ENCODE measurements at regions not wholly inside any gene's neighbourhood (a gene's known extent, or its start where the extent isn't known, plus 50 kb on each side); places are given as distances from the start of the nearest gene placed in this dataset.
"Not testable (repeated sequence)": the region's sequence is repeated elsewhere in the genome, so short reads cannot be mapped to it uniquely, and the experiment has no call there.

DNA sequence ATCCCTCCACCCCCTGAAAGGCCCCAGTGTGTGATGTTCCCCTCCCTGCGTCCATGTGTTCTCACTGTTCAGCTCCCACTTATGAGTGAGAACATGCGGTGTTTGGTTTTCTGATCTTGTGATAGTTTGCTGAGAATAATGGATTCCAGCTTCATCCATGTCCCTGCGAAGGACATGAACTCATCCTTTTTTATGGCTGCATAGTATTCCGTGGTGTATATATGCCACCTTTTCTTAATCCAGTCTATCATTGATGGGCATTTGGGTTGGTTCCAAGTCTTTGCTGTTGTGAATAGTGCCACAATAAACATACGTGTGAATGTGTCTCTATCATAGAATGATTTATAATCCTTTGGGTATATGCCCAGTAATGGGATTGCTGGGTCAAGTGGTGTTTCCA lies 55.8 kb upstream of the IRX2 start:
- TF ChIP-seq, protein P1, sequence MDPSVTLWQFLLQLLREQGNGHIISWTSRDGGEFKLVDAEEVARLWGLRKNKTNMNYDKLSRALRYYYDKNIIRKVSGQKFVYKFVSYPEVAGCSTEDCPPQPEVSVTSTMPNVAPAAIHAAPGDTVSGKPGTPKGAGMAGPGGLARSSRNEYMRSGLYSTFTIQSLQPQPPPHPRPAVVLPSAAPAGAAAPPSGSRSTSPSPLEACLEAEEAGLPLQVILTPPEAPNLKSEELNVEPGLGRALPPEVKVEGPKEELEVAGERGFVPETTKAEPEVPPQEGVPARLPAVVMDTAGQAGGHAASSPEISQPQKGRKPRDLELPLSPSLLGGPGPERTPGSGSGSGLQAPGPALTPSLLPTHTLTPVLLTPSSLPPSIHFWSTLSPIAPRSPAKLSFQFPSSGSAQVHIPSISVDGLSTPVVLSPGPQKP (IDR thresholded peaks at IDR 0.05; ENCODE audit: low read depth, low read length) = not testable (repeated sequence)
- not testable (repeated sequence) for TF ChIP-seq SUPT20H (IDR thresholded peaks at IDR 0.05; ENCODE audit: borderline replicate concordance, control insufficient read depth, low read depth, low read length); POLR2AphosphoS5 (IDR thresholded peaks at IDR 0.05; ENCODE audit: low read length); CHD4 (IDR thresholded peaks at IDR 0.05); POLR2A (IDR thresholded peaks at IDR 0.05; ENCODE audit: low read depth, low read length); HDAC2 (IDR thresholded peaks at IDR 0.05); JUND (IDR thresholded peaks at IDR 0.05; ENCODE audit: low read depth, low read length); RFX5 (IDR thresholded peaks at IDR 0.05; ENCODE audit: low read depth, low read length)
- TF ChIP-seq, protein P2, sequence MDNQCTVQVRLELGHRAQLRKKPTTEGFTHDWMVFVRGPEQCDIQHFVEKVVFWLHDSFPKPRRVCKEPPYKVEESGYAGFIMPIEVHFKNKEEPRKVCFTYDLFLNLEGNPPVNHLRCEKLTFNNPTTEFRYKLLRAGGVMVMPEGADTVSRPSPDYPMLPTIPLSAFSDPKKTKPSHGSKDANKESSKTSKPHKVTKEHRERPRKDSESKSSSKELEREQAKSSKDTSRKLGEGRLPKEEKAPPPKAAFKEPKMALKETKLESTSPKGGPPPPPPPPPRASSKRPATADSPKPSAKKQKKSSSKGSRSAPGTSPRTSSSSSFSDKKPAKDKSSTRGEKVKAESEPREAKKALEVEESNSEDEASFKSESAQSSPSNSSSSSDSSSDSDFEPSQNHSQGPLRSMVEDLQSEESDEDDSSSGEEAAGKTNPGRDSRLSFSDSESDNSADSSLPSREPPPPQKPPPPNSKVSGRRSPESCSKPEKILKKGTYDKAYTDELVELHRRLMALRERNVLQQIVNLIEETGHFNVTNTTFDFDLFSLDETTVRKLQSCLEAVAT (IDR thresholded peaks at IDR 0.05) = not testable (repeated sequence)
- TF ChIP-seq, protein P3, sequence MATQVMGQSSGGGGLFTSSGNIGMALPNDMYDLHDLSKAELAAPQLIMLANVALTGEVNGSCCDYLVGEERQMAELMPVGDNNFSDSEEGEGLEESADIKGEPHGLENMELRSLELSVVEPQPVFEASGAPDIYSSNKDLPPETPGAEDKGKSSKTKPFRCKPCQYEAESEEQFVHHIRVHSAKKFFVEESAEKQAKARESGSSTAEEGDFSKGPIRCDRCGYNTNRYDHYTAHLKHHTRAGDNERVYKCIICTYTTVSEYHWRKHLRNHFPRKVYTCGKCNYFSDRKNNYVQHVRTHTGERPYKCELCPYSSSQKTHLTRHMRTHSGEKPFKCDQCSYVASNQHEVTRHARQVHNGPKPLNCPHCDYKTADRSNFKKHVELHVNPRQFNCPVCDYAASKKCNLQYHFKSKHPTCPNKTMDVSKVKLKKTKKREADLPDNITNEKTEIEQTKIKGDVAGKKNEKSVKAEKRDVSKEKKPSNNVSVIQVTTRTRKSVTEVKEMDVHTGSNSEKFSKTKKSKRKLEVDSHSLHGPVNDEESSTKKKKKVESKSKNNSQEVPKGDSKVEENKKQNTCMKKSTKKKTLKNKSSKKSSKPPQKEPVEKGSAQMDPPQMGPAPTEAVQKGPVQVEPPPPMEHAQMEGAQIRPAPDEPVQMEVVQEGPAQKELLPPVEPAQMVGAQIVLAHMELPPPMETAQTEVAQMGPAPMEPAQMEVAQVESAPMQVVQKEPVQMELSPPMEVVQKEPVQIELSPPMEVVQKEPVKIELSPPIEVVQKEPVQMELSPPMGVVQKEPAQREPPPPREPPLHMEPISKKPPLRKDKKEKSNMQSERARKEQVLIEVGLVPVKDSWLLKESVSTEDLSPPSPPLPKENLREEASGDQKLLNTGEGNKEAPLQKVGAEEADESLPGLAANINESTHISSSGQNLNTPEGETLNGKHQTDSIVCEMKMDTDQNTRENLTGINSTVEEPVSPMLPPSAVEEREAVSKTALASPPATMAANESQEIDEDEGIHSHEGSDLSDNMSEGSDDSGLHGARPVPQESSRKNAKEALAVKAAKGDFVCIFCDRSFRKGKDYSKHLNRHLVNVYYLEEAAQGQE (IDR thresholded peaks at IDR 0.05; ENCODE audit: low read depth, low read length) = not testable (repeated sequence)
- TF ChIP-seq, protein P4, sequence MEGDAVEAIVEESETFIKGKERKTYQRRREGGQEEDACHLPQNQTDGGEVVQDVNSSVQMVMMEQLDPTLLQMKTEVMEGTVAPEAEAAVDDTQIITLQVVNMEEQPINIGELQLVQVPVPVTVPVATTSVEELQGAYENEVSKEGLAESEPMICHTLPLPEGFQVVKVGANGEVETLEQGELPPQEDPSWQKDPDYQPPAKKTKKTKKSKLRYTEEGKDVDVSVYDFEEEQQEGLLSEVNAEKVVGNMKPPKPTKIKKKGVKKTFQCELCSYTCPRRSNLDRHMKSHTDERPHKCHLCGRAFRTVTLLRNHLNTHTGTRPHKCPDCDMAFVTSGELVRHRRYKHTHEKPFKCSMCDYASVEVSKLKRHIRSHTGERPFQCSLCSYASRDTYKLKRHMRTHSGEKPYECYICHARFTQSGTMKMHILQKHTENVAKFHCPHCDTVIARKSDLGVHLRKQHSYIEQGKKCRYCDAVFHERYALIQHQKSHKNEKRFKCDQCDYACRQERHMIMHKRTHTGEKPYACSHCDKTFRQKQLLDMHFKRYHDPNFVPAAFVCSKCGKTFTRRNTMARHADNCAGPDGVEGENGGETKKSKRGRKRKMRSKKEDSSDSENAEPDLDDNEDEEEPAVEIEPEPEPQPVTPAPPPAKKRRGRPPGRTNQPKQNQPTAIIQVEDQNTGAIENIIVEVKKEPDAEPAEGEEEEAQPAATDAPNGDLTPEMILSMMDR (IDR thresholded peaks at IDR 0.05 in 2 of 3, conservative IDR thresholded peaks at IDR 0.05 in 1 of 3; ENCODE audit: control insufficient read depth in 2 of 3, extremely low read depth in 1 of 3, insufficient read depth in 1 of 3, low read depth in 3 of 3, low read length in 3 of 3) = not testable (repeated sequence)
